GM21529 (cell line): ENCODE measurements at regions not wholly inside any gene's neighbourhood (a gene's known extent, or its start where the extent isn't known, plus 50 kb on each side); places are given as distances from the start of the nearest gene placed in this dataset.
"Not testable (repeated sequence)": the region's sequence is repeated elsewhere in the genome, so short reads cannot be mapped to it uniquely, and the experiment has no call there.

Experiments
- ATAC-seq: cut with Tn5 transposase; IDR thresholded peaks from one replicate; pipeline ENCODE4 v1.9.1; 2021; ENCODE audit not compliant: unreplicated experiment

DNA sequence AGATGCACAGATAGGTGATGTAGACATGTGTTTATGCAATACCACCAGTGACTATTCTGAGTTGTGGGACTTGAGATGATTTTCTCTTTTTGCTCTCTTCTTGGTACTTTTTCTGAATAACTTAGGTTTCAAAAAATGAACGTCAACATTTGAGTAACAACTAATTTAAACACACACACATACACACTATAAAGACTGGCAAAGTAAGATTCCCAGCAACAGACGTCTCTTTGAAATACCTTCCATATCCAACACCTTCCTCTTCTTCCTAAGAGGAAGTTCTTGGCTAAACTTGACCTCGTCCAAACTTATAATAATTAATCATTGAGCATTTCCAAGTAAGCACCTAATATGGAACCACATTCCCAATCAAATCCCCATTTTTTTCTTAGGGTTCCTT lies 81.6 kb upstream of the RGPD4 start:
- ATAC-seq = no peak

DNA sequence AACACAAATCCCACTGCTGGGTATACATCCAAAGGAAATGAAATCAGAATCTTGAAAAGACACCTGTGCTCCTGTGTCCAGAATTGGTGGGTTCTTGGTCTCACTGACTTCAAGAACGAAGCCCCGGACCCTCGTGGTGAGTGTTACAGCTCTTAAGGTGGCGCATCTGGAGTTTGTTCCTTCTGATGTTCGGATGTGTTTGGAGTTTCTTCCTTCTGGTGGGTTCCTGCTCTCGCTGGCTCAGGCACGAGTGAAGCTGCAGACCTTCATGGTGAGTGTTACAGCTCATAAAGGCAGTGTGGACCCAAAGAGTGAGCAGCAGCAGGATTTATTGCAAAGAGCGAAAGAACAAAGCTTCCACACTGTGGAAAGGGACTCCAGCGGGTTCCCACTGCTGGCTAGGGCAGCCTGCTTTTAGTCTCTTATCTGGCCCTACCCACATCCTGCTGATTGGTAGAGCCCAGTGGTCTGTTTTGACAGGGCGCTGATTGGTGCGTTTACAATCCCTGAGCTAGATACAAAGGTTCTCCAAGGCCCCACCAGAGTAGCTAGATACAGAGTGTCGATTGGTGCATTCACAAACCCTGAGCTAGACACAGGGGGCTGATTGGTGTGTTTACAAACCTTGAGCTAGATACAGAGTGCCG lies 80.0 kb upstream of the RGPD4 start:
- not testable (repeated sequence) for ATAC-seq

DNA sequence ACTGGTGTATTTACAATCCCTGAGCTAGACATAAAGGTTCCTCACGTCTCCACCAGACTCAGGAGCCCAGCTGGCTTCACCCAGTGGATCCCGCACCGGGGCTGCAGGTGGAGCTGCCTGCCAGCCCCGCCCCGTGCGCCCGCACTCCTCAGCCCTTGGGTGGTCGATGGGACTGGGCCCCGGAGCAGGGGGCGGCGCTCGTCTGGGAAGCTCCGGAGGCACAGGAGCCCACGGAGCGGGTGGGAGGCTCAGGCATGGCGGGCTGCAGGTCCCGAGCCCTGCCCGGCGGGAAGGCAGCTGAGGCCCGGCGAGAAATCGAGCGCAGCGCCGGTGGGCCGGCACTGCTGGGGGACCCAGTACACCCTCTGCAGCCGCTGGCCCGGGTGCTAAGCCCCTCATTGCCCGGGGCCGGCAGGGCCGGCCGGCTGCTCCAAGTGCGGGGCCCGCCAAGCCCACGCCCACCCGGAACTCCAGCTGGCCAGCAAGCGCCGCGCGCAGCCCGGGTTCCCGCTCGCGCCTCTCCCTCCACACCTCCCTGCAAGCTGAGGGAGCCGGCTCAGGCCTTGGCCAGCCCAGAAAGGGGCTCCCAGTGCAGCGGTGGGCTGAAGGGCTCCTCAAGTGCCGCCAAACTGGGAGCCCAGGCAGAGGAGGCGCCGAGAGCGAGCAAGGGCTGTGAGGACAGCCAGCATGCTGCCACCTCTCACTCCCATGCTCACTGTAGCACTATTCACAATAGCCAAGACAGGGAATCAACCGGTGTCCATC lies 79.3 kb upstream of the RGPD4 start:
- ATAC-seq = not testable (repeated sequence)

DNA sequence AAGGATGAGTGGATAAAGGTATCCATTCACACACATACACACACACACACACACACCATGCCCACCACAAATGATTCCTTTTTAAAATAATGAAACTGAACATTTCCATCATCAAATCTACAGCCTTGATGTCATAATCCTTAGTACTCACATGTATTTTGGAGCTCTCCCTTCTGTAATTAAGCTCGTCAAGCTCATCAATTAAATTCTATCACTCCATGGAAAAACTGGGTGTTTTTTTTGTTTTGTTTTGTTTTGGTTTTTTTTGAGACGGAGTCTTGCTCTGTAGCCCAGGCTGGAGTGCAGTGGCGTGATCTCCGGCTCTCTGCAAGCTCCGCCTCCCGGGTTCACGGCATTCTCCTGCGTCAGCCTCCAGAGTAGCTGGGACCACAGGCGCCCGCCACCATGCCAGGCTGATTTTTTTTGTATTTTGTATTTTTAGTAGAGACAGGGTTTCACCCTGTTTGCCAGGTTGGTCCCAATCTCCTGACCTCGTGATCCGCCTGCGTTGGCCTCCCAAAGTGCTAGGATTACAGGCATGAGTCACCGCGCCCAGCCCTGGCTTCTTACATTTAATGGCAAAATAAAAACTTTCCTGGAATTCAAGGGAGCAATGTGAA lies 78.6 kb upstream of the RGPD4 start:
- ATAC-seq = no peak

DNA sequence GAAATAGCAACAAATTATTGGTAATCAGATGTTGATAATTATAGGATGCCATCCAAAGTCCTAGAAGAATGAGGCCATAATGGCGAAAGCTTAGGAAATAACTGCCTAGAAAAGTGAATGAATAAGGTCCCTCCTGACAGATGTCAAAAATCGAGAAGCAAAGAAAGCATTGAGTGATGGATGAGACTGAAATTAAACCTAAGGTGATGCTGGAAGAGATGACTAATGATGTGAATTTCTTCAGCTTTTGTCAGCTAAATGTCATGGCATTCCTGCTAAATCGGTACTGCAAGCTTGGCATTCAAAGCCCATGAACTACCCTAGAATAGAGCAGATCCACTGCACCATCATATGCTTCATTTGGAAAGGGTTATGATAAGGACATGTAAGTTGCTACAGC lies 74.8 kb upstream of the RGPD4 start:
- no peak for ATAC-seq

DNA sequence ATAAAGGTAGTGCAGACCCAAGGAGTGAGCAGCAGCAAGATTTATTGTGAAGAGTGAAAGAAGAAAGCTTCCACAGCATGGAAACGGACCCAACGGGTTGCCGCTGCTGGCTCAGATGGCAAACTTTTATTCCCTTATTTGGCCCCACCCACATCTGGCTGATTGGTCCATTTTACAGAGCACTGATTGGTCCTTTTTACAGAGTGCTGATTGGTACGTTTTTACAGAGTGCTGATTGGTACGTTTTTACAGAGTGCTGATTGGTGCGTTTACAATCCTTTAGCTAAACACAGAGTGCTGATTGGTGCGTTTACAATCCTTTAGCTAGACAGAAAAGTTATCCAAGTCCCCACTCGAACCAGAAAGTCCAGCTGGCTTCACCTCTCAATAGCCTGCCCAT lies 72.9 kb upstream of the RGPD4 start:
- not testable (repeated sequence) for ATAC-seq

DNA sequence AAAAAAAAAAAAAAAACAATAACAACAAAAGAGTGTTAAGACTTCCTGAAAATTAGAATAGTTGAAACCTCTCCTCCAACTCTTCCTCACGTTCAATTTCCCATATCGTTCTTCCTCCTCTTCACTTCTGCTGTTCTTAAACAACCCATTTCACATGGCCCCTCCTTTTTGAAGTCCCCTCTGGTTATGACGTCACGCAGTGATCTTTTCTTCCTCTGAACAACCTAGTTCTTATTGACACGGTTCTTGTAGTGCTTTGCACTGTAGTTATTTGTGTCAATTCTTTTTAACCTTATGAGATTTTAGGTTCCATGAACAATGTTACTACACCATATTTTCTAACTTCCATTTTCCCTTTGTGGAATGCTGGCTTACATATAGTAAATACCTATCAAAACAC lies 69.5 kb upstream of the RGPD4 start:
- no peak for ATAC-seq

DNA sequence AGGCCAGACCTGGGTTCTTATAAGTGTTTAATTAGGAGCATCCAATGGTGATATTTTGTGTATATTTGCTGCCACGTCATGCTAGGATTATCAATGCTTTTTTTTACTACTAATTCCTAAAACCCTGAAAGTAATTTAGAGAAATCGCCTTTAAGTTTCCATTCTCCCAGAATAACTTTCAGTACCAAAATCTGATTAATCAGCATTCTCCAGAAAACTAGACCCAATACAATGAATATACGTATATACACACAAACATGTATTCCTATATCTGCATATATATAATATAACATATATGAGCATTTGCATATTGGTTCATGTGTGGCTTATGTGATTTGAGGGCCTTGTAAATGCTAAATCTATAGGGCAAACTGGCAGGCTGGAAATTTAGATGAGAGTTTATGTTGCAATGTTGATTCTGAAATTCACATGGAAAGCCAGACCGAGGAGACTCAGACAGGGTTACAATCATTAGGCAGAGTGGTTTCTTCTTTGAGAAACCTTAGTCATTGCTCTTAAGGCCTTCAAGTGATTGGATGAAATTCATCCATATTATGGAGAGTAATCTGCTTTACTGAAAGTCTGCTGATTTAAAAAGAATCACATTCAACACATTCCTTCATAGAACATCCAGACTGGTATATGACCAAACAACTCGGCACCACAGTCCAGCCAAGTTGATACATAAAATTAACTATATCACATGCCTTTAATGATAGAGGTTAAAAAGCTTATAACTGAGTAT lies 65.9 kb upstream of the RGPD4 start:
- no peak for ATAC-seq

DNA sequence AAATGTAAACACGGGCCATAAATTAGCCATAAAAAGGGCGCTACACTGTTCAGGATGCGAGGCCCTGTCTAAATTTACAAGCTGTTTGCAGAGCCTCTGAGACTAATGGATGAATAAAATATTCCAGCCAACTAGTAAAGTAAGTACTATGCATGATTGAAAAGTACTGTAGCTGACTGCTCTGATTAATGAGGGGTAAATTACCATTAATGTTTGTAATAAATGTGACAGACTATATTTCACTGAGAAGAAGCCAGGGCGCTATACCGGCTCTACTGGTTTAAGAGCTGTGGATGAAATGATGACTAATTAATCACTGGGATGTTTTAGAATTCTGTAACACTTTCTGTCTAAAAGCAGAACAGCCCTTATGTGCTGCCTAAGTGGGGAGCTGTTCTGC lies 54.3 kb upstream of the RGPD4 start:
- no peak for ATAC-seq

DNA sequence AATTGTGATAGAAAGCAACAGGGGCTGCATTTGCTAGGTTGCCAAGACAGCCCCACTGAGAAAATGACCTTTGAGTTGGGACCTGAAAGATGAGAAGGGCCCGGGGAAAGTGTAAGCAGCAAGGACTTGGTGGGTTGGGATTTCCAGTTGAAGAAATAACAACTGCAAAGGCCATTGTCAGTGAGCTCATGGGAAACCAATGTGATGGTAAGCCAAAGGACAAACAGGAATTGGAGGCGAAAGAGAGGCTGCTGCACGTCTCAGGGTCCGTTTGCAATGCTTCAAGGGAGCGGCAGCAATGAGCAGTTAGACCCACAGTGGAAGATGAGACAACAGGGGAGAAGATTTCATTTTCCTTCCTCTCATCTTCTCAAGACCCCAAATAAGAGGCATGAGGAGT lies 51.5 kb upstream of the RGPD4 start:
- no peak for ATAC-seq

DNA sequence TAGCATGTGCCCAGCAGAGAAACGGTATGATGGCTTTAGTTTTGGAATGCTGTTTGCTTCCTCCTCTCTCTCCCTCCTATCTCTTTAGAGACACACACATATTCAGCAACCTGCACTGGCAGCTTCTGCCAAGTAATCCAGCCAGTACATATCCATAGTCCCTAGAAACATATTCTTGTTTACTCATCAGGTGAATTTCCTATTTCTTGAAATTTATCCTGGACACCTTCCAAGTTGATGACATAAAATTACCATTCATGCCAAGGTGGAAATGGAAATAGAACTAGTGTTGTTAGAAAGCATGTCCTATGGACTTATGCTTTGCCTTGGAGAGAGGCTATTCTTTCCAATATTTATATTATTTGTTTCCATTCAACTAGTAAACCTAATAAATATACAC lies 50.9 kb upstream of the RGPD4 start:
- ATAC-seq = no peak

DNA sequence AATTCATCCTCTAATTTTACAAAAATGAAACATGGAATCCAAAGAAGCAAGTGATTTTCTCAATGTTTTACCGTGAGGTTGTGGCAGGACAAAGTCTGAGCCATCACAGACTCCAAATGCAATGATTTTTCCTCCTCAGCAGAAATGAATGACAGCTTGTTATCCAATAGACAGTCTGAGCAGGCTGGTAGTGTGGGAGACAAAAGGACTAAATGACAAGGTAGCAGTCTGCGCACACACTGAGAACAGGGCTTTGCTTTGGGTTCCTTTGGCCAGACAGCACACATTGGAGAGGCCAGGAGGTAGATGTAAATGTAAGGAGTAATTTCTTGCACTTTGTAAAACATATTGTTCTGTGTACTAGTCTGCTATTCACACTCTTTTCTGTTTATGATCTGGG lies 50.3 kb upstream of the RGPD4 start:
- ATAC-seq = no peak
